Kidney glomerular epithelial cell (primary cell): ENCODE measurements at regions not wholly inside any gene's neighbourhood (a gene's known extent, or its start where the extent isn't known, plus 50 kb on each side); places are given as distances from the start of the nearest gene placed in this dataset.

Experiments used
- DNase-seq: peaks from one replicate; lab custom pipeline; 2025; lab: John Stamatoyannopoulos, UW

DNA sequence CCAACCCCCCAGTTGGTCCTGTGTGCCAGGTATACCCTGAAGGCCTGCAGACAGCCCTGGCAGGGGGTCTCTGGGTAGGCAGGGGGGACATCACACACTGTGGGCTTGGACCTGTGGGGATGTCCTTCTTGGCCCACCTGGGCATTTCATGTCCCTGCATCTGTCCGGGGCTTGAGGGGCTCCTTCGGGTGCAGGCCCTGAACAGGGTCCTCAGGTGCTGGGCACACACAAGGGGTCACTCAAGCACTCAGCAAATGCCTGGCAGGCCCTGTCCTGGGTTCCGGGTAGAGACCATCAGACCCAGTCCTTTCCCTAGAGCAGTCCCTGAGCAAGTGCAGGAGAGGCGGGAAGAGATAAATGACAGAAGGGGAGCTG is 70.5 kb upstream of the WNT11 start:
- DNase-seq = no peak

- DNase-seq = no peak
Measured at GRCh38 chr11:76276046-76276780, 69.9 kb upstream of the WNT11 start.

DNA sequence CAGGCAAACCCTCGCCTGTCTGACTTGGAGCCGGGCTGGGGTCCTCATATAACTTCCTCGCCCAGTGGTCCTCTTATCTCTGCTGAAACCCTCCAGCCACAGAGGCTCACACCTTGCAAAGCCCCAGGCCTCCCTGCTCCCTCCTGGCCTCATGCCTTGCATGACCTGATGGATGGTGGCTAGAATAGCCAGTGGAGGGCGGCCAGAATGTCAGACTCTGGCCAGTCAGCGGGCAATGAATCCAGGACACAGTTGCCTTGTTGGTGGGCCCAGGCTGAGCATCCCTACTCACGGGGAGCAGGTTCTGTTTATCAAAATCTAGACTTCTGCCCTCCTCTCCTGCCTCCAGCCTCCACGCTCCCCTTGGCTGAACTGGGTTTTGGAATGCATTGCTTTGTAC is 69.1 kb upstream of the WNT11 start:
- DNase-seq = no peak

- DNase-seq = no peak
Measured at GRCh38 chr11:76271068-76271467, 64.8 kb upstream of the WNT11 start.

GRCh38 chr11:76270389-76270788 is 64.1 kb upstream of the WNT11 start:
- DNase-seq = no peak

DNA sequence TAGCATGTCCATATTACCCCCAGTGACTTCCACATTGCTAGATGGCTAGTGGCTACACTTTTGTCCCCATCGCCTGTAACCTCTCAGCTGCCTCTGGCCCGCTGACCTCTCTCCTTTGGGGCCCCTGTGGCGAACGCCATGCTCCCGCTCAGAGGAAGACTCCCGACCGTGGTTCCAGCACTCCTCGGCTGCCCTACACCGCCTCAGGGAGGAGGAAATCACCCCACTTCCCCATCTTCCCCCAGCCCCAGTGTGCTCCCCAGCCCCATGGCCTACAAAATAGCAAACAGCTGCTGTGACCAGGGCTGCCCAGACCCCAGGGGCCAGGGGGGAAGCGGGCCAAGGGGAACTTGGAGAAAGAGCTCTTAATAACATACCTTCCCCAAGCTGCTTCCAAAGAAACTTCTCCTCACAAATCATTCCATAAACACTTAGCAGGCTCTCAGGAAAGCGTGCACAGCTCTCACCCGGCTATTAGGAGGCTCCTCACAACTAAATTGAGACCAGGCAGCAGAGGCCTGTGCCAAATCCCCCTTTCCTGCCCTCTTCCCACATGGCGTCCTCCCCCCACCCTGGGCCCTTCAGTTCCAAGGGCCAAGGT is 63.5 kb upstream of the WNT11 start:
- DNase-seq = no peak

DNA sequence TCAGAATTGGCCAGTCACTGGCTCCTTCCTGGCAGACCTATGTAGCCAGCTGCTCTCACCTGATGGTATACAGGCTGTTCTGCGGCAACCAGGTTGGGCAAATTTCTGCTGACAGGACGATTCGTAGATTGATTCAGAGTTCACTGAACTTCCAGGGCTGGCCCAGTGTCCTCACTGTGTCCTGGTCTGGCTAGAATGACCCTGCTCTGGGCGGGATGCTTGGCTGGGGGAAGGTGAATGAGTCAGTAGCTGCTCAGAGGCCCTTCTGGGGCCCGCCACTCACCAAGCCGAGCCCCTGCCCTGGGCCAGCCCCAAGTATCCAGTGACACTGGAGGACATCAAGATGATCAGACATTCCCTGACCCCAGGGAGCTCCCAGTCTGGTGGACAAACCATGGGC is 62.9 kb upstream of the WNT11 start:
- no peak for DNase-seq

GRCh38 chr11:76268498-76268897 is 62.2 kb upstream of the WNT11 start:
- no peak for DNase-seq

DNA sequence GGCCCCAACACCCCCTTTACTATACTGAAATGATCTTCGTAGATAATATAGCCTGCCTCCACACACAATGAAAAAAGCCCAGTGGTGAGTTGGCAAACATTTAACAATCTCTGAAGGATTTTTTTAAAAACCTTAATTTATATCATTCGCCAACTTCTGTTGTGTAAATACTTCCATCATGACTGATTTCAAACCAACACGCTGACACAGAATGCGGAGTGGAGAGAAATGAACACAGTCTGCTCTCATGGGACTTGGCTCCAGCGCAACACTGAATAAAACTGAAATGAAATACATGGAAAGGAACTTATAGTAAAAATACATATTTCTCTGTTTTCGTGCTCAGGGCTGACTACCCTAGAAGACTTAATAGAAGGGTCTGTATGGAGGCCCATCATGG is 61.3 kb upstream of the WNT11 start:
- no peak for DNase-seq

DNA sequence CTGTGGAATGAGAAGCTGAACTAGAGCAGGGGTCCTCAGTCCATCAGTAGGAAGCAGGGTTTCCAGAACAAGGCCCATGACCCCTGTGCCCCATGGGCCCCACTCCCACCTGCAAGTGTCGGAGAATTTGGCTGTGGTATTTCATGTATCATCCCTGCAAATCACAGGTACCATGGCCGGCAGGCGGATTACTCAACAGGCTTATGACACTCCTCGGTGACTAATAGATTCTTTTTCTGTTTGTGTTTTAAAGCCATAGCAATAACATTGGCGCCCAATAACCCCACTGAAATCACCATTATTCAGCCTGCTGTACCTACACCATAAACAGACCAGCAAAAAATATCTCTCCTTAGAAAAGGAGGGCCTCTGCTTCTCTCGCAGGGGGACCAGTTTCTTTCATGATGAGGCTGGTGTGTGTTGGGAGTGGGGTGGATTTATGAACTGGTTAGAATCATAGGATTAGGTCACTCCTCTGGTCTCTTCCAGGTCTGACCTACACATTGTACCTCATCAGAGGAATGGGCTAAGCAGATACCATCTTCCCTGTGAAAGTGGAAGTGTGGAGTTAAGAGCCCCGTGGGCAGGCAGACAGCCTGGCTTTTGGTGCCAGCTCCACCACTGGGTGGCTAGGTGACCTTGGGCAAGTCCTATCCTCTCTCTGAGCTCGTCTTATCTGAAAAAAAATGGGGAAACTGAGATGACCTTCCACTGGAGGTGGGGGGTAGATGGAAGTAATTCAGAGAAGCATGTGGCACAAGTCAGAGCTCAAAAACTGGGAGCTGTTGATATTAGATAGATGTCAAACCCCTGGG is 60.2 kb upstream of the WNT11 start:
- DNase-seq = peak; percentile 80

GRCh38 chr11:76265771-76266241 is 59.5 kb upstream of the WNT11 start:
- DNase-seq = no peak

- no peak for DNase-seq
Measured at GRCh38 chr11:76263657-76264056, 57.4 kb upstream of the WNT11 start.

DNA sequence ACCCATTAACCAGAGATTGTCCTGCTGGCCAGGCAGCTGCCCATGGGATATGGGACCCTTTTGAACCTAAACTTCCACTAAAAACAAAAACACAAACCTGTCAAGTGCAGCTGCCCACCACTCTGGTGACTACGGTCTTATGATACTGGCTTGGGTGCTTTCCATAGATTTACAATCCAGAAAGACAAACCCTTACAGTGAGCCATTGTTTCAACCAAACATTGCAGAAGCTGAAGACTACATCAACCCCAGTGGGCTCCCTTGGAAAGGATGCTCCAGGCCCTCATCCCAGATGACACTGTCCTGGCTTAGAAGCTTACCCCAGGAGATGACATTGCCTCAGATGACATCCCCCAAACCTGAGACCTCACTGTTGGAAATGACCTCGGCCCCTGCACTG is 56.9 kb upstream of the WNT11 start:
- DNase-seq = no peak

DNA sequence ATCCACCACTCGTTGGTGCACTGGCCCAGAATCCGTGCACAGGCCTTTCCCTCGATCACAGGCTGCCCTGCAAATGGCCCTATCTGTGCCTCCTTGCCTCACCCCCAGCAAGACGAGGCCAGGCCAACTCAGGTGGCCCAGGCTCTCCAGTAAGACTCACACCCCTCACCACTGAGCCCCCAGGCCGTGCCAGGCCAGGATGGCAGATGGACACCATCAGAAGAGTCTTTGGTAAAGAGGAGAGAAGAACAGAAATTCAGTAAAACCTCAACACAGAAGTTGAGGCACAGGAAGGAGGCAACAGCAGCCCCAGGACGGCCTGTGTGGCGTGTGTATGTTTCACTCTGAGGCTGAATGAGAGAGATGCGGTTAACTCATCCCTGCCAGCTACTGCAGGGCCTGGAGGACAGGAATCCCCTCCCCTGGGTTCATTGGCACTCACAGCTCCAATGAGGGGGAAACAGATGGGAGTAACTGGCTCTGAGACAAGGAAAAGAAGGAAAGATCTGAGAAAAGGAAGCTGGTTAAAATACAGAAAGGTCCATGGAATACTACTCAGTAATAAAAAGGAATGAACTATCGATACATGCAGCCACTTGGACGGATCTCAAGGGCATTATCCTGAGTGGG is 54.1 kb upstream of the WNT11 start:
- no peak for DNase-seq

- no peak for DNase-seq
Measured at GRCh38 chr11:76259299-76259908, 53.1 kb upstream of the WNT11 start.

DNA sequence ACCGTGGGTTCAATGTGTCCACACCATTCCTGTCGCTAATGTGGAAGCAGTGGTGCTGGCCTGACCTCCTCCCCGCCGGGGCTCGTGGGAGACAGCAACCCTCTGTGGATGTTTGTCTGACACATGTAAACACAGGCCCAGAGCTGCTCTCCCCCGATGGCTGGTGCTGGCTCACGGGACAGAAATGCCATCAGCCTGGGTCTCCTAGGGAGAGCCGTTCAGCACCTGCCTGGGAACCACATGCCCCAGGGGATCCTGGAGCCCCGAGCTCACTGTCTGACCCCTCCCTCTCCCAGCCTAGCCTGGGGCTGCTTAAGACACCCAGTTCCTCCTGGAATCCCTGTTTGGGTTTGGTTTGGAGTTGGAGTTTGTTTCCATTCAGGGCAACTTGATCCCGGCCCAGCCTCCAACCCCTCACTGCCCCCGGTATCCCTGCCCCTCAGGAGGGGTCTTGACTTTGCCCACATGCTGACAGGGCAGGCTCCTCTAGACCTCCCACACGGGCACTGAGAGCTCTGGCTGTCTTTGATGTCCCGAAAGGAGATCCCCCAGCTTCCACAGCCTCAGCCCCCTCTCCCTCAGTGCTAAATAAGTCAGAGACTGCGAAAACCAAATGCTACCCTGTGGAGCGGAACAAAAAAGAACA is 50.9 kb upstream of the WNT11 start:
- DNase-seq = no peak

- no peak for DNase-seq
Measured at GRCh38 chr11:76256448-76256847, 50.1 kb upstream of the WNT11 start.
